SK-N-MC (cell line): ENCODE measurements at regions not wholly inside any gene's neighbourhood (a gene's known extent, or its start where the extent isn't known, plus 50 kb on each side); places are given as distances from the start of the nearest gene placed in this dataset.

ENCODE experiments used
- FOXP2 ChIP-seq: optimal IDR thresholded peaks from 2 replicates; pipeline ENCODE3; 2011; ENCODE audit warnings: mild to moderate bottlenecking, moderate library complexity; ENCODE audit not compliant: insufficient read depth; ENCODE audit errors: extremely low read length, control extremely low read depth
- POLR2AphosphoS5 ChIP-seq: IDR thresholded peaks from 2 replicates; pipeline ENCODE4 v1.6.1; 2012; ENCODE audit warnings: mild to moderate bottlenecking, low read depth, low read length, borderline replicate concordance

DNA sequence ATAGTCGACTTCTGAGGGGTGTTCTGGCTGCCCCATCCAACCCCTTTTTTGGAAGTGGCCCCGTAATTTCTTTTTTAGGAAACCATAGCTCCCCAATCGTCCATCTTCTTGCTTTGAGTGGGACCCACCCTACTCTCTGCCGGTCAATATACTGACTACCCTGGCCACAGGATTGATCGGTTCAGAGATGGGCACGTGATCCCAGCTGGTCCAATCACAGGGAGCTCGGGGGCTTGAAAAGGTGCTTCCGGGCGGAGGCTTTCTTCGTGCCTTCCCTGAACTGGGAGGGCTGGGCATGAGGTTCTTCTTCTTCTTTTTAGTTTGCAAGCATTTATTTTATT lies 78.7 kb upstream of the SH3PXD2B start:
- TF ChIP-seq FOXP2 (no peak), POLR2AphosphoS5 (no peak)
